CD4-positive, alpha-beta T cell treated with Interleukin-15 for 4 hours (primary cell): ENCODE measurements at regions not wholly inside any gene's neighbourhood (a gene's known extent, or its start where the extent isn't known, plus 50 kb on each side); places are given as distances from the start of the nearest gene placed in this dataset.

Experiments used
- DNase-seq: peaks from one replicate; pipeline ENCODE4 v3.0.0-alpha.2; 2020; ENCODE audit warnings: low spot score

GRCh38 chr2:207449642-207450165 lies 80.1 kb upstream of the CREB1 start:
- no peak for DNase-seq

- no peak for DNase-seq
These were observed 79.6 kb upstream of the CREB1 start for GRCh38 chr2:207450186-207450585.

GRCh38 chr2:207458582-207458981 lies 71.2 kb upstream of the CREB1 start:
- no peak for DNase-seq

- no peak for DNase-seq
These were observed 69.6 kb upstream of the CREB1 start for GRCh38 chr2:207459990-207460757.

- no peak for DNase-seq
These were observed 66.3 kb upstream of the CREB1 start for GRCh38 chr2:207463433-207463832.

- no peak for DNase-seq
These were observed 65.8 kb upstream of the CREB1 start for GRCh38 chr2:207464007-207464406.

GRCh38 chr2:207465894-207466293 lies 63.9 kb upstream of the CREB1 start:
- no peak for DNase-seq

DNA sequence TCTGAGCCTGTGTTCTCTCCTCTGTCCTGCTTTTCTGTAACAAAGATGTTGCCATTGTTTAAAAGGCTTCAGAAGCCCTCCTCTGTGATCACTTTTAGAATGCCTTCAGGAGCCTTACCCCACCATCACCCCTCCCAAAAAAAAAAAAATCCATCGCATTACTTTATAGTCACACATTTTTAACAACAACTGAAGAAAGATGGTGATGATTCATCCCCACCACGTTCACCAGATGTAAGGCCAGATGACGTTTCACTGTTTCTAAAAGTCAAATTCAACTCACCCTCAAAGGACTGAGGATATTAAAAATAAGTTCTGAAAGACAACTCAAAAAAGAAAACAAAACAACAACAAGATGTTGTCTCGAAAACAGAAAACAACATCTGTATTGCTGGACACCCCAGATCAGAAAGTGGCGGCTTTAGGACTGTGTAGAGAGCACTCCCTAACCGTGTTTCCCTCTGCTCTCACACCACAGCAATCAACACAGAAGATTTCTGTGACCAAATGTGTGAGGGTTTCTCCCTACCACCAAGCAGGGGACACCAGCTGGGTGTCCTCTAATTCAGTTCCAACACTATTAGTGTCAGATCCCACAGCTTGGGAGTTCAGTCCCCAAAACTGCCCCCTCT lies 61.9 kb upstream of the CREB1 start:
- DNase-seq = no peak

GRCh38 chr2:207468488-207468887 lies 61.3 kb upstream of the CREB1 start:
- DNase-seq = no peak

GRCh38 chr2:207469451-207469850 lies 60.3 kb upstream of the CREB1 start:
- no peak for DNase-seq

DNA sequence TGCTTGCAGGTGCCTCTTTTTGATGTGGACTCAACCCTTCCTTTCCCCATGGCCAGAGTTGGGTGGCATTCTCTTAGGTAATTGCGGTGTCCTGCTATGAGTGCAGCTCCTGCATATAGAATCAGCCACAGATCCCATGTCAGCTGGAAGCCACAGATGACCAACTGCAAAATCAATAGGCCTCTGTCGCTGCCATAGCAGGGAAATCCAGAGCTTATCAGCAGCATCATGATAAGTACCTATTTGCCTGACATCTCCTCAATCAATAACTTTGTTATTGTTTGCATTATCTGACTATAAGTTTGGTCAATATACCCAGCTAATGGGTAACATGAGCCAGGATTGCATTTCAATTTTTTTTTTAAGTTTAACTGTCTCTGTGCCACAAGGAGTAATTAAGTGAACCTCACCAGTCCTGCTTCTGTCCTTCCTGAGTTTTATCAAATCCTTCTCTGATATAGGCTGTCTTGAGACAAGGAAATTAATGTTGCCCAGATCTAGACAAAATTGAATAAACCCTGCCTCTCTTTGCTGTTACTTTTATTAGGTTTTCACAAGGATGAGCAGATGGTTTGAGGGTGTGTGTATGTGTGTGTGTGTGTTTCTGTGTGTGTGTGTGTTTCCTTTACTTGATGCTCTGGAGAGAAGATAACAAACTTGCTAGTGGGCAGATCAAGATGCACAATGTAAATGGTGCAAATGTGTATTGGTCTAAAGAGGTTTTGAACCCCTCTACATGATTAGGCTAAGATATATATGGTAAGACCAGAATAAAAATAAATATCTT lies 59.6 kb upstream of the CREB1 start:
- no peak for DNase-seq

DNA sequence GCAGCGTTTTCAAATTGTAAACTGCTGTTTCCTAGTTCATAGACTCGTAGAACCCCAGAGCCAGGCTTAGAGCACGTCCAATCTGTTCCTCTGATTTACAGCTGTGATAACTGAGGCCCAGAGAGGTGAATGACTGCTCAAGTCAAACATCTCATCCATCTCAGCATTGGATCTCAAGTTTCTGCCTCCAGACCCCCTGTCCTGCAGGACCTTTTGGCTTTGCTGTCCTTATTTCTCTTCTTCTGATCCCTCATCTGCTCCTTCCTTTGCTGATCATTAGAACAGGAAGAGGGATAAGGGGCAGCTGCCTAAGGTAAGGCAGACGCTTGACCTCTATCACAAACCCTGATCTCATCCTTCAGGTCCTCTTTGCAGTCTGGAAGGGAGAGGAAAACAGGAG lies 58.5 kb upstream of the CREB1 start:
- no peak for DNase-seq

DNA sequence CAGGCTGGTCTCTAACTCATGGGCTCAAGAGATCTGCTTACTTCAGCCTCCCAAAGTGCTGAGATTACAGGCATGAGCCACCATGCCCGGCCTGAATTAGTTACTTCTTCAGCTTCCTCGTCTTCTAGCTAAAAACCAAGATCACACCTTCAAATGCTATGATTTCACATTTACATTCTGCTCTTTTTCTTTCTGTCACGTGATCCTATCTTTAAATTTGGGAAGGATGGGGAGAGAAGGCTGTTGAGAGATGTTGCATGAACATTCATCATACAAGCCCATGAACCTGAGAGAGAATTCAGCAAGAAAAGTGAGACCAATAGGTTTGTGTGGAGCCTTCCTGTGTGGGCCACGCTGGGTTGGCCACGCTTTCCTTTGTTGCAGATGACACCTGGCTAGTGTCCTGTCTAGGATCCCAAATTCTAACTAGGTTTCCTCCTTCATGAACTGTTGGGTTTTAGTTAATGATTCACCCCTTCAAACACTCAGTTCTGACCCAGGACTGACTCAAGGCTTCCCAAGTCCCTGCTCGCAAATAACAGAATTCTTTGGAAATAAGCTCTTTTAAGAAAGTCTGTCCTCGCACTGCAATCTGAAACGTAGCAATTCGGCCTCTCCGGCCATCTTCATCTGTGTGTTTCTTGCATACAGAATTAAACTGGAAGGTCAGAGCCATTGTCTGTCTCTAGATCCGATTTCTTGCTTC lies 57.3 kb upstream of the CREB1 start:
- no peak for DNase-seq

DNA sequence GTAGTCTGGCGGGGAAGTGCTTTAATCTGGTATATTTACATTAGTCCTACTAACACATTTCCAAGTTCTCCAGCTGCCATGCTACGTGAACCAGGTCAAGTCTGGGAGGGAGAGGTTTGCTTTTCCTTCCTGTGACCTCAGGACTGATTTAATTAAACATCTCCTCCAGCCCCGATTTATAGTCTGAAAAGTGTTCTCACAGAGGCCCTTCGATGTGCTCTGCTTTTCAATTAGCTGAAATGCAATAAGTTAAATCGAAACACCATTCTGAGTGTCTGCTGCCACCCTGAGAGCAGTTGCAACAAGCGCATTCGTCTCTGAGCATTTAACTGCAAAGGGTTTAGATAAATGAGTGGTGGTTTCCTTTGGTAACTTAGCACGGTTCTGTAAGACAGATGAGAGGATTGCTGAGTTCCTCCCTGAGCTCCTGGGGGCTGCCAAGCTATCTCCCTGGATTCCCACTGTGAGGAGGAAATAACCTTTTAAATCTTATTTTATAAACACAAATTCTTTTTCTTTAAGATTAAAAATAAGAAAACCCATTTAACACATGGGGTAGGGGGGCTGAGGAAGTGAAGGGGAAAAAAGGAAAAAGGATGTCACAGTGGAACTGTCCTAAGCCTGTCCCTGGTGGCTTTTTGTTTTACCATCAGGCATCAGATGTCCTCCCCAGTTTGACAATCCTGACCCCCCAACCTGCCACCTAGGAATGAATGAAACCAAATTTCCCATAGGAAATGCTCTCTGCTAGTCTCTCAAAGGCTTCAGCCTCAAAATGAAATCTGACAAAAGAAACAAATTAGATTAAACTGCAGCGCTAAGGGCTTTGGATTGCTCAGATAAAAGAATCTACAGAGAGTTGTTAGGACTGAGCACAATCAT lies 56.5 kb upstream of the CREB1 start:
- peak; percentile 27 for DNase-seq

GRCh38 chr2:207473931-207474235 lies 55.9 kb upstream of the CREB1 start:
- no peak for DNase-seq

- DNase-seq = peak; percentile 73
These were observed 54.8 kb upstream of the CREB1 start for GRCh38 chr2:207474863-207475485.

DNA sequence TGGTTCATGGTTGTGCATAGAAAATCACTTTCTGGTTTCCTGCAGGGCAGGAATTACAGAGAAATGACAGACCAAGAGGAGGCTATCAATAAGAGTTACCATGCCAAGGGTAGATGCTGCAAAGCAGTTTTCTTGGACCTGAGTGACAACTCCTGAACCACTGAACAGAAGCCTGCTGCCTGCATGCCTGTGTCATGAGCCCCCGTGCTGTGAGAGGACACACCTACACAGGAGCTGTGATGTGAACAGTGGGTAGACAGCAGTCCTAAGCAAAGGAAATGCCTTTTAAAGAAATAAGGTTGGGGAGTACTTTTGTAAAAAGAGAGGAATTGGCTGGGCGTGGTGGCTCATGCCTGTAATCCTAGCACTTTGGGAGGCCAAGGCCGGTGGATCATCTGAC lies 54.2 kb upstream of the CREB1 start:
- no peak for DNase-seq

DNA sequence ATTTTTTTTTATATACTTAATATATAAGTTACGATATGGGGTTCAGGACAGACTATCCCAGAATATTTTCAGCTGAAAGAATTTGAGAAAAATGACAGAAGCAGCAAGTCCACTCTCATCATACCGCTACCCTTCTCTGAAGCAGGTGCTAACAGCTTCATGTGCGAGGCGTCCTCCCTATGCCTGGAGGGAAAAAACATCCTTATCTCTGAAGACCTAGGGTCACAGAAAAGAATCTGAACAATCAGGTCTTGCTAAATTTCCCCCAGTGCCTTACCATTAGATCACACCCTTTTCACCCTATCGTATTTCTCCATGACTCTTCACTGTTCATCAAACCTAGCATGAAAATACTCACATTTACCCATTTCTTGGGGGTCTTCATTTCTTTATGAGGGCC lies 51.9 kb upstream of the CREB1 start:
- DNase-seq = no peak

- no peak for DNase-seq
These were observed 51.2 kb upstream of the CREB1 start for GRCh38 chr2:207478572-207478971.

GRCh38 chr2:207479198-207479785 lies 50.5 kb upstream of the CREB1 start:
- no peak for DNase-seq
